GM19023 (cell line): ENCODE measurements at regions not wholly inside any gene's neighbourhood (a gene's known extent, or its start where the extent isn't known, plus 50 kb on each side); places are given as distances from the start of the nearest gene placed in this dataset.
"Not testable (repeated sequence)": the region's sequence is repeated elsewhere in the genome, so short reads cannot be mapped to it uniquely, and the experiment has no call there.

Experiments
- ATAC-seq: cut with Tn5 transposase; IDR thresholded peaks from one replicate; pipeline ENCODE4 v1.9.1; 2021; ENCODE audit warnings: mild to moderate bottlenecking, moderate library complexity; ENCODE audit not compliant: unreplicated experiment

- ATAC-seq: no peak
These were observed 127.3 kb downstream of the SPATA31D1 start for GRCh38 chr9:82115900-82116299.

DNA sequence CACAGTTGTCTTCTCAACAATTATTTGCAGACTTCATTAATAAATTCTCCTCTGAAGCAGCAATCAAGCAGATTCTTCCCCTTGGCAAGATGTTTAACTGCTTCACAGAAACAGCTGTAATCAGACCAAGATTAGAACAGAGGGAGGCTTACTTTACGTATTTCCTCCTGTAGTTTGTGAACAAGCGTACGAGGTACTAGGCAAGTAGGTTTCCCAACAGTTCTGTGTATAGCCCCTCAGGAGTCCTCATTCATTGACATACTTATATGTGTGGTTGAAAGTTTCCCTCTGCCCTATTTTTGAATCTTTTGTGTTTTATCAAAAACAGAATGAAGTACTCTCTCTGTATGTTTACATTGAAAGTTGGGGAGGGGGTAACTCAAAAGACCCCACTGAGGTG, 128.0 kb downstream of the SPATA31D1 start:
- no peak for ATAC-seq

DNA sequence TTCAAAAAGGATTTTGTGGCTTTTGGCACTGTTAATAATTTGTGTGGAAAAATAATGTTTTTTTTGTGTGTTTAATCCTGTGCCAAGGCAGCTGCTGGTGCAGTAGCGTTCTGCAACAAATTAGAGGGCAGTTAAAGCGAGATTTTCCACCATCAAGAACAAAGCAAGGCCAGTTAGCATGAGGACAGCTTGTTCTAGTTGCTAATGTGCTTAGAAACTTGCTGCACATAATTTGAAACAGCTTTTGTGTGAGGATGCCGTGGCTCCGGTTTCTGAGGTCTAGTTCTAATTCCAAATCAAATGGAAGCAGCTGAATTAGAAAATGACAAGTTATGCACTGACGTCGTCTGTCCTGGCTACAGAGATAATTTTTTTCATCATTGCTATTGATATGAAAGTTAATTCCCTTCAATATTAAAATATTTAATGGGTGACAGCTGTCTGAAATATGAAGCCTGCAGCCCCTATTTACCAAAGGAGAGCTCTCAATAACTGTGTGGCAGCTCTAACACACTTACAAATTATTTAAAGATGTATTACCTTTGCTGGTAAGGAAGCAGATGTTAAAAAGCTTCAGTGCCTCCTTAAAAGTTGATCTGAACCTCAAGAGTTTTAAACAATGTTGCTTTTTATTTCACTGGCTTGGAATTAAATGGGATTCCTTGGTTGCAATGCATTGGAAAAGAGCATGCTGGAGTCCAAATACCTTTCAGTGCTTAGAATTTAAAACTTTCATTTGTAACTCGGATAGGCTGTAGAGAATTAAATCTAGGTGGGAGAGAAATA, 128.6 kb downstream of the SPATA31D1 start:
- no peak for ATAC-seq

DNA sequence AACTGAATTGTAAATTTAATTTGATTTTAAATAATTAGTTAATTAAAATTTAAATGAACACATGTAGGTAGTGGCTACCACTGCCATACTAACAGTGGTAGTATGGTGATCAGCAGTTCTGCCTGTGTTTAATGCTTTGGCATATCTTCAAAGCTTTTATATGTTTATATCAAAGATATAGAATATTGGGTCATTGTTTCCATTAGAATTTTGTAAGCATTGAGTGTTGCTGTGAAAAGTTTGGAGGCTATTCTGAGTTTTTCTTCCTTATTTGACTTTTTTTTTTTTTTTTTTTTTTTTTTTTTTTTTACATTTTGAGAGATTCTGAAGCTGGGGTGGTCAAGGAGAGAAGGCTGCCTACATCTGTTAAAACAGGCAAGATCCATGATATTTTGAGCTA, 134.2 kb downstream of the SPATA31D1 start:
- no peak for ATAC-seq

DNA sequence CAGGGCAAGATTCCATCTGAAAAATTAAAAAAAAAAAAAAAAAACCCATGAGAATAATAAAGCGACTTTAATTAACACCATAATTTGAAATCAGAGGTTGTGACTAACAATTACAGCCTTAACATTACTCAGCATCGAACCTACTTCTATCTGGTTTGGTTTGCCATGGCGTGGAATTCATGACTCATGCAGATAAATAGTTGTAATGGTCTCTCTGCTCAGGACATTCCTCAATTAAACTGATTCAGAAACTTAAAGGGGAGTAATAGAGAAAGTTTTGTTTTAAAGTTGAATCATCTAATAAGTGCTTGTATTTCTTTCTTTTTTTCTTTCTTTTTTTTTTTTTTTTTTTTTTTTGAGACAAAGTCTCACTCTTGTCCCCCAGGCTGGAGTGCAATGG, 135.5 kb downstream of the SPATA31D1 start:
- ATAC-seq: no peak

GRCh38 chr9:82126256-82126655, 137.7 kb downstream of the SPATA31D1 start:
- no peak for ATAC-seq

GRCh38 chr9:82127465-82127864, 138.9 kb downstream of the SPATA31D1 start:
- ATAC-seq: peak; percentile 29

- peak; percentile 82 for ATAC-seq
These were observed 139.6 kb downstream of the SPATA31D1 start for GRCh38 chr9:82128011-82128696.

DNA sequence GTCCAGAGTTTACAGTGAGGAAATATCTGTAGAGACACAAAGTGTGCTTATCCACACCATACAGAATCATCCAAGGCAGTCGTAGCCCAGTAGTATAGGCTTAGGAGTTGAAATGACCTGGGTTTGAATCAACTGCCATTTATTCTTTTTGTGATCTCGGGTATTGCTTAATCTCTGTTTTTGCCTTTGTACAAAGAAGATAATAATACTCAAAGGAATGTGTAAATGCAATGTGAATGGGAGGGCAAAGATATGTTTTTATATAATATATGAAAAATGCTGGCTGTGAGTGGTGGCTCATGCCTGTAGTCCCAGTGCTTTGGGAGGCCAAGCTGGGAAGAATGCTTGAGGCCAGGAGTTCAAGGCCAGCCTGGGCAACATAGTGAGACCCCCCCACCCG, 141.1 kb downstream of the SPATA31D1 start:
- no peak for ATAC-seq

DNA sequence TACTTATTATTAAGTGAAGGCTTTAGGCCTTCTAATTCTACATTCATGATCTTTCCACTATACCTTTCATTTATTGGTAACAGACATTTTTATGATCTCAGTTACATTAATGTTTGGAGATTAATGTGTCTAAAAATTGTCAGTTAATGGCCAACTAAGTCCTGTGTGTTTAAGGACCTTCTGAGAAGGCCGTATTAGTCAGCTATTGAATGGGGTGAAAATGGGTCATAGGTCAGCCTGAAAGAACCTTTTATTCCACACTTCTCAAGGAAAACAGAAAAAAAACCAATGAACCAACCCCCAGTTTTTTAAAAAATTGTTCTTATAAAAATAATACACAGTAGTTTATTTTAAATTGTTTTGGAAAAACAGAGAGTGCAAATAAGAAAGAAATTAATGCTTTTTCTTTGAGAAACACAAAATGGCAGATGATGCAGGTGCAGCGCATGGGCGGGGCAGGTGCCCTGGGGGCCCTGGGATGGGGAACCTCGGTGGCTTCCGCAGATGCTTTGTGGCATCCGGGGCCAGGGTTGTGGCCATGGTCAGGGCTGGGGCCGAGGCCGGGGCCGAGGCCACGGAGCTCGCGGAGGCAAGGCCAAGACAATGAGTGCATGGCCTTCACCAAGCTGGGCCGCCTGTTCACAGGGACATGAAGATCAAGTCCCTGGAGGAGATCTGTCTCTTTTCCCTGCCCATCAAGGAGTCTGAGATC, 141.9 kb downstream of the SPATA31D1 start:
- ATAC-seq: no peak

GRCh38 chr9:82131072-82131471, 142.5 kb downstream of the SPATA31D1 start:
- no peak for ATAC-seq

DNA sequence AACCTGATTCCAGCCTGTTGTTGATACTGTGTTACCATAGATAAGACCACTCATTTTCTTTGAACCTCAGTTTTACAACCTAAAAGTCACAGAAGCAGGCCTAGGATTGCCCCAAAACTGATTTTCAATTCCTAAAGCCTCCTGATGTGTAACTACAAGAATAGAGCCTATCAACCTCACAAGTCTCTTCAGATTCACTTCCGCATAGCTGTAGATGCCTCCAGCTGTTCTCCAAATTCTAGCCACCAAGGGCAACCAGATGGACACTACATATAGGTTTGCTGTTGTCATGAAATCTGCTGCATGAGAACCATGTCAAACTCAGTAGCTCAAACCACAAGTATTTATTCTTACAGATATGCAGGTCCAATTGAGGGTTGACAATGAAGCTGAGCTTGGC, 143.5 kb downstream of the SPATA31D1 start:
- no peak for ATAC-seq

- no peak for ATAC-seq
These were observed 145.4 kb downstream of the SPATA31D1 start for GRCh38 chr9:82134010-82134409.

DNA sequence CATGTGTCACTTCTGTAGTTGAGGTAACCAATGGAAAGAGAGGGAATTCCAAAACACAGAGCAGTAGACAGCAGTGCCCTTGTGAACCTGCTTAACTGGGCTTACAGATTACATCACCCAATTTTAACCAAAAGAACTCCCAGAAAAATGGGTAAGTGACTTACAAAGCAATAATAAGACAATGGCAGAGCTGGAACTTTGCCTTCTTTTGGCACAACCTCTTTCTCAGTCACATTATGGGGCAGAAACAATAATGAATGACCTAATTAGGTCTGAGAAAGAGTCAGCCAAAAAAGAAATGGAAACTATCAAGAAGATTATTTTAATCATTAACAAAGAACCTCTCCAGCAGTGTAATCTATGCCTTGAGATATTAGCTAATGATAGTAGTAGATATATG, 146.5 kb downstream of the SPATA31D1 start:
- ATAC-seq: no peak

GRCh38 chr9:82138081-82138480, 149.5 kb downstream of the SPATA31D1 start:
- not testable (repeated sequence) for ATAC-seq

GRCh38 chr9:82140471-82140870, 151.9 kb downstream of the SPATA31D1 start:
- ATAC-seq: no peak

DNA sequence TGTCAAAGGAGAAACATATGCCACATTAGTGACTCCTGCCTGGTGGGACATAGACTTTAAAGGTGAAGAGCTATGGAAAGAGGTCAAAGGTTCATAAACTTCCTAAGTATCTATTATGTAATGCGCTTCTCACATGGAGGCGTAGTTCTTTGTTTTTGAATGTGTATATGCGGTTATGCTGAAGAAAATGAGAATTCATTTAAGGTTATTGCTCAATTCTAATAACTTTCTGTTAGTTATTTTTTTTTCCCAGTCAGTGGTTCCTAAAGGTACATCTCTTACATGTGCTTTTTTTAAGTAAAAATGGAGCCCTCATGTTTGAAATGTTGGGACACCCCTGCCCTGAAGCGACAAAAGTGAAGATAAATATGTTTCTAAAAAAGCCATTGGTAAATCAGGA, 156.2 kb downstream of the SPATA31D1 start:
- no peak for ATAC-seq

- ATAC-seq: no peak
These were observed 158.1 kb downstream of the SPATA31D1 start for GRCh38 chr9:82146677-82147076.

DNA sequence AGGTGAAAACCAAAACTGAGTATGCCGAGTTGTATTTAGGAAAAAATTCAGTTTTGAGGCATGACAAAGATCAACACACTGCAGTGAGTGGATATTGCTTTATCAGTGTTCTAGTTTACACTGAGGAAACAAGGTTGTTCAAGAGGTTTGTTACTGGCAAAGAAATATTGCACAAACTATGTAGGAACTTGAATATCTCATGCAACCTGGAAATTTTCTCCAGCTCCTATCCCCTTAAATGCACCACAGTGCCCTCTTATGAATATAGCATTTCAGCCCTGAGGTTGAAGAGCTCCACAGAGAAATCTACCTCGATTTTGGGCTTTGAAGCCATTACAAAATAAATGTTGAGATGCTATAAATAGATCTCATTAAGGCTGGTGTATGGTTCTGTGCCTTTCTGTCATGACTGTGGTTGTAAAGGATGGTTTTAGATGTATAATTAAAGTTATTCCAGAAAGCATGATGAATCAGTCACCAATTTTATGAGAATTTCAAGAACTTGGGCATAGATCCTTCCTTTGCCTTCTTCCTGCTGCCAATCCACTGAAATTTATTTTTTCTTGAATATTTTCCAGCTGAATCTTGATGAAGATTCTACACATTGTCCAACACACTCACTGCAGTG, 159.3 kb downstream of the SPATA31D1 start:
- ATAC-seq: no peak

- no peak for ATAC-seq
These were observed 159.8 kb downstream of the SPATA31D1 start for GRCh38 chr9:82148426-82148810.

GRCh38 chr9:82148901-82149461, 160.4 kb downstream of the SPATA31D1 start:
- ATAC-seq: no peak
